SK-N-SH (cell line): ENCODE measurements at regions not wholly inside any gene's neighbourhood (a gene's known extent, or its start where the extent isn't known, plus 50 kb on each side); places are given as distances from the start of the nearest gene placed in this dataset.

Experiments used
- CTCF ChIA-PET: fragments of 300-600, 350-600 bp; formaldehyde crosslinking; extraction: SDS; loops from one replicate; lab custom pipeline; 2021; lab: Yijun Ruan, JAX
- POLR2A ChIA-PET: fragments of 350-600 bp; sonication (Branson Sonifier 250); formaldehyde crosslinking; extraction: SDS; loops from one replicate; lab custom pipeline; 2020; ENCODE audit warnings: antibody characterized with exemption, inconsistent platforms; lab: Yijun Ruan, JAX
- DNase-seq: peaks from one replicate; pipeline ENCODE4 v3.0.0; 2012
- H2AFZ ChIP-seq: fragments of 200-600 bp; sonication (generic); 2 replicates; pipeline ENCODE4 v1.8.1; 2016; ENCODE audit warnings: antibody characterized with exemption, mild to moderate bottlenecking, low read depth
- H3F3A ChIP-seq: fragments of 200-600 bp; sonication (generic); replicated peaks from 2 replicates; pipeline ENCODE3; 2016; ENCODE audit warnings: antibody characterized with exemption, mild to moderate bottlenecking; ENCODE audit not compliant: insufficient read depth
- H3K27ac ChIP-seq, 2 experiments: fragments of 200-500 bp in 1 of 2; fragments of 200-600 bp in 1 of 2; sonication (Bioruptor generic) in 1 of 2; sonication (generic), shearing (Covaris generic) in 1 of 2; 2 replicates each; pipeline versions ENCODE4 v1.5.1 to v1.6.1; 2014 to 2016; ENCODE audit warnings: low read depth in 2 of 2, inconsistent platforms in 1 of 2, low read length in 1 of 2, mild to moderate bottlenecking in 1 of 2, mixed read lengths in 1 of 2
- H3K27me3 ChIP-seq: fragments of 200-600 bp; sonication (generic), shearing (Covaris generic); 2 replicates; pipeline ENCODE4 v1.6.1; 2016; ENCODE audit warnings: mixed run types; ENCODE audit not compliant: insufficient read depth
- H3K36me3 ChIP-seq, 2 experiments: fragments of 200-500 bp in 1 of 2; fragments of 200-600 bp in 1 of 2; sonication (Bioruptor generic) in 1 of 2; sonication (generic) in 1 of 2; replicated peaks in 1 of 2; 2 replicates each; pipeline versions ENCODE3 to v1.5.1; 2014 to 2016; ENCODE audit warnings: low read length in 1 of 2, mild to moderate bottlenecking in 1 of 2; ENCODE audit not compliant: insufficient read depth in 2 of 2, control insufficient read depth in 1 of 2
- H3K4me1 ChIP-seq, 2 experiments: fragments of 200-500 bp in 1 of 2; fragments of 200-600 bp in 1 of 2; sonication (Bioruptor generic) in 1 of 2; sonication (generic), shearing (Covaris generic) in 1 of 2; 2 replicates each; pipeline versions ENCODE4 v1.5.1 to v1.6.1; 2014 to 2016; ENCODE audit warnings: low read depth in 1 of 2, low read length in 1 of 2, mixed run types in 1 of 2; ENCODE audit not compliant: insufficient read depth in 2 of 2, control insufficient read depth in 1 of 2
- H3K4me2 ChIP-seq: fragments of 200-600 bp; sonication (generic), shearing (Covaris generic); 2 replicates; pipeline ENCODE4 v1.6.1; 2017; ENCODE audit warnings: mixed run types
- H3K4me3 ChIP-seq, 2 experiments: fragments of 200-500 bp in 1 of 2; fragments of 200-600 bp in 1 of 2; sonication (Bioruptor generic) in 1 of 2; sonication (generic), shearing (Covaris generic) in 1 of 2; 2 replicates each; pipeline versions ENCODE4 v1.5.1 to v1.8.1; 2014 to 2016; ENCODE audit warnings: low read depth in 2 of 2, inconsistent platforms in 1 of 2, low read length in 1 of 2, mild to moderate bottlenecking in 1 of 2, mixed read lengths in 1 of 2, moderate library complexity in 1 of 2
- H3K79me2 ChIP-seq: fragments of 200-600 bp; sonication (generic); 2 replicates; pipeline ENCODE4 v1.8.1; 2017; ENCODE audit warnings: mild to moderate bottlenecking; ENCODE audit not compliant: insufficient read depth
- H3K9ac ChIP-seq: fragments of 200-600 bp; sonication (generic); 2 replicates; pipeline ENCODE4 v1.6.1; 2017; ENCODE audit warnings: mixed run types
- H3K9me2 ChIP-seq: fragments of 200-600 bp; sonication (generic); 2 replicates; pipeline ENCODE4 v1.6.1; 2017; ENCODE audit warnings: mixed run types
- H3K9me3 ChIP-seq: fragments of 200-600 bp; sonication (generic); 2 replicates; pipeline ENCODE4 v1.6.1; 2017; ENCODE audit warnings: mixed run types, mild to moderate bottlenecking, moderate library complexity
- H4K20me1 ChIP-seq: fragments of 200-600 bp; sonication (generic); 2 replicates; pipeline ENCODE4 v1.6.1; 2017; ENCODE audit warnings: mild to moderate bottlenecking, mixed run types; ENCODE audit not compliant: insufficient read depth
- FOSL2 ChIP-seq: IDR thresholded peaks from 2 replicates; pipeline ENCODE4 v1.4.0; 2012; ENCODE audit warnings: low read depth, mild to moderate bottlenecking, moderate library complexity, borderline replicate concordance
- FOXJ3 ChIP-seq: sonication (generic); formaldehyde crosslinking; IDR thresholded peaks from 2 replicates; pipeline ENCODE4 v1.5.1; 2020; ENCODE audit warnings: mild to moderate bottlenecking, missing genetic modification reagents
- GABPA ChIP-seq: IDR thresholded peaks from 2 replicates; pipeline ENCODE4 v1.4.0; 2012; ENCODE audit warnings: low read depth, mild to moderate bottlenecking
- IRF3 ChIP-seq: fragments of 150-350 bp; IDR thresholded peaks from 2 replicates; pipeline ENCODE4 v1.6.1; 2016; ENCODE audit warnings: mild to moderate bottlenecking, low read depth, low read length
- JUND ChIP-seq: IDR thresholded peaks from 2 replicates; pipeline ENCODE4 v1.4.0; 2012
- MEF2A ChIP-seq: IDR thresholded peaks from 2 replicates; pipeline ENCODE4 v1.4.0; 2012; ENCODE audit warnings: low read depth, borderline replicate concordance
- MXI1 ChIP-seq: IDR thresholded peaks from 2 replicates; pipeline ENCODE4 v1.6.1; 2012; ENCODE audit warnings: mild to moderate bottlenecking, low read depth, low read length, improper control_type of control experiment
- NFIC ChIP-seq: IDR thresholded peaks from 2 replicates; pipeline ENCODE4 v1.4.0; 2012; ENCODE audit warnings: borderline replicate concordance
- NRF1 ChIP-seq: IDR thresholded peaks from 2 replicates; pipeline ENCODE4 v1.6.1; 2012; ENCODE audit warnings: low read depth, mild to moderate bottlenecking, low read length
- PBX3 ChIP-seq: IDR thresholded peaks from 2 replicates; pipeline ENCODE4; 2012
- POLR2AphosphoS5 ChIP-seq: IDR thresholded peaks from 2 replicates; pipeline ENCODE4 v1.6.1; 2012; ENCODE audit warnings: low read depth, low read length
- RCOR1 ChIP-seq: fragments of 150-350 bp; IDR thresholded peaks from 2 replicates; pipeline ENCODE4 v1.6.1; 2017; ENCODE audit warnings: antibody characterized with exemption, low read length
- RFX5 ChIP-seq: IDR thresholded peaks from 2 replicates; pipeline ENCODE4 v1.6.1; 2012; ENCODE audit warnings: mild to moderate bottlenecking, improper control_type of control experiment, low read length
- RXRA ChIP-seq: IDR thresholded peaks from 2 replicates; pipeline ENCODE4 v1.4.0; 2012; ENCODE audit warnings: low read depth, mild to moderate bottlenecking, borderline replicate concordance
- SIN3A ChIP-seq: IDR thresholded peaks from 2 replicates; pipeline ENCODE4 v1.6.1; 2012; ENCODE audit warnings: low read depth, mild to moderate bottlenecking, low read length, moderate library complexity, borderline replicate concordance
- TAF1 ChIP-seq: IDR thresholded peaks from 2 replicates; pipeline ENCODE4 v1.6.1; 2012; ENCODE audit warnings: low read depth, mild to moderate bottlenecking, low read length, moderate library complexity, borderline replicate concordance
- TCF12 ChIP-seq: IDR thresholded peaks from 2 replicates; pipeline ENCODE4 v1.4.0; 2012
- TEAD4 ChIP-seq: IDR thresholded peaks from 2 replicates; pipeline ENCODE4 v1.4.0; 2012; ENCODE audit warnings: mild to moderate bottlenecking, borderline replicate concordance; ENCODE audit not compliant: insufficient read depth
- YY1 ChIP-seq: IDR thresholded peaks from 2 replicates; pipeline ENCODE4 v1.4.0; 2012; ENCODE audit warnings: low read depth, mild to moderate bottlenecking
- WGBS: methylation state at CpG from one replicate; pipeline ENCODE4 v1.1.6; 2017; ENCODE audit warnings: low lambda C conversion rate; 5-methylcytosine and 5-hydroxymethylcytosine counted together
- TF ChIP-seq, protein P1 (sequence below): IDR thresholded peaks from 2 replicates; pipeline ENCODE4 v1.4.0; 2012; ENCODE audit warnings: low read depth, borderline replicate concordance

- Histone ChIP-seq H3K27ac (no peak overlapping the region), H3K9ac (no peak overlapping the region), H3K9me2 (no peaks in the 10 kb centered on the region), H3F3A (no peaks in the 10 kb centered on the region), H3K4me2 (no peak overlapping the region), H3K27me3 (peaks cover 22% of the 10 kb centered on the region; the same call in 1 of the 2 replicates), H2AFZ (no peak overlapping the region), H3K79me2 (no peaks in the 10 kb centered on the region), H3K4me1 (no peaks in the 10 kb centered on the region), H3K9me3 (no peaks in the 10 kb centered on the region), H3K4me3 (no peak overlapping the region), H4K20me1 (no peaks in the 10 kb centered on the region), H3K36me3 (no peaks in the 10 kb centered on the region)
- TF ChIP-seq FOXJ3 (CRISPR knock-in tag) = no peak
- no peak for TF ChIP-seq PBX3
- TF ChIP-seq GABPA = no peak
- no peak for TF ChIP-seq RFX5
- no peak for TF ChIP-seq SIN3A
- TF ChIP-seq YY1 = no peak
- no peak for TF ChIP-seq TAF1
- no peak for TF ChIP-seq FOSL2
- no peak for TF ChIP-seq IRF3
- TF ChIP-seq TCF12 = no peak
- WGBS = 50% methylated on average over 3 of the region's 3 CpGs
- no peak for DNase-seq
- ChIA-PET POLR2A (no interaction called here), CTCF (interaction anchor here (1.4 to 1.6 kb wide), 2 partner anchors 12 to 13 kb away, joined by 8 to 13 read pairs; no protein-coding TSS in a partner anchor)
Measured at GRCh38 chr20:1790386-1790785, 104.8 kb upstream of the SIRPA start.

DNA sequence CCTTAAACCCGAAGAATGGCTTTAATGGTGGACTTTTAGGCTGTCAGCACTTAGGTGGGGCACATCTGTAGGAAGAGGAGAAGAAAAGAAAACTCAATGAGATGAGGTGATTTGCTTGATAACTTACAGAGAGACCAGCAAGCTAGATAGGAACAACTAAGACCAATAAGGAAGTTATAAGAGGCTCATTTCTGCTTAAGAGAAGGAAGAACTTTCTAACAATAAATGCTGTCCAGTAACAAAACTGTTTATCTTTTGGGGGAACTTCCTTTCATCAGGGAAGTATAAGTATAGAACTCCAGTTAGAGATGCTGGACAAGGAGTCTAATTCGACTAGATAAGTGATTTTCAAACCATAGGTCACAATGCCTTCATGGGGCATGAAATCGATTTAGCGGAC, 107.2 kb upstream of the SIRPA start:
- H2AFZ ChIP-seq = no peak overlapping the region
- CTCF ChIA-PET = interaction anchor here (1.5 to 2.7 kb wide), 2 partner anchors 11 to 12 kb away, joined by 4 to 7 read pairs; no protein-coding TSS in a partner anchor
- no peak for DNase-seq

More for the DNA sequence above, 107.2 kb upstream of the SIRPA start:
- H3K9me3 ChIP-seq = no peaks in the 10 kb centered on the region
- H3K36me3 ChIP-seq = no peaks in the 10 kb centered on the region
- H3K27me3 ChIP-seq = peaks cover 22% of the 10 kb centered on the region; the same call in 1 of the 2 replicates
- H3K9ac ChIP-seq = no peak overlapping the region
- no peaks in the 10 kb centered on the region for H3K9me2 ChIP-seq
- POLR2A ChIA-PET = no interaction called here
- no peak overlapping the region for H3K4me3 ChIP-seq
- H3F3A ChIP-seq = no peaks in the 10 kb centered on the region
- no peak overlapping the region for H3K27ac ChIP-seq
- H3K79me2 ChIP-seq = no peaks in the 10 kb centered on the region
- TF ChIP-seq RCOR1 (no peak), YY1 (no peak), GABPA (no peak), POLR2AphosphoS5 (no peak), NRF1 (no peak), TEAD4 (no peak), RXRA (no peak), PBX3 (no peak), MXI1 (no peak), MEF2A (no peak), NFIC (no peak), JUND (no peak), IRF3 (no peak)
- TF ChIP-seq, protein P1, sequence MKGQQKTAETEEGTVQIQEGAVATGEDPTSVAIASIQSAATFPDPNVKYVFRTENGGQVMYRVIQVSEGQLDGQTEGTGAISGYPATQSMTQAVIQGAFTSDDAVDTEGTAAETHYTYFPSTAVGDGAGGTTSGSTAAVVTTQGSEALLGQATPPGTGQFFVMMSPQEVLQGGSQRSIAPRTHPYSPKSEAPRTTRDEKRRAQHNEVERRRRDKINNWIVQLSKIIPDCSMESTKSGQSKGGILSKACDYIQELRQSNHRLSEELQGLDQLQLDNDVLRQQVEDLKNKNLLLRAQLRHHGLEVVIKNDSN = no peak
- H3K4me2 ChIP-seq = no peak overlapping the region
- H3K4me1 ChIP-seq = no peaks in the 10 kb centered on the region
- H4K20me1 ChIP-seq = no peaks in the 10 kb centered on the region
- 38% methylated on average over 4 of the region's 4 CpGs for WGBS
